Mesenchymal stem cell (in vitro differentiated cells and primary cell): ENCODE measurements at regions not wholly inside any gene's neighbourhood (a gene's known extent, or its start where the extent isn't known, plus 50 kb on each side); places are given as distances from the start of the nearest gene placed in this dataset.

ENCODE experiments used
- DNase-seq: peaks from one replicate; pipeline ENCODE4 v3.0.0-alpha.2; 2013
- H2AFZ ChIP-seq: one replicate; pipeline ENCODE4 v1.6.1; 2013; ENCODE audit warnings: low read depth, mild to moderate bottlenecking, control low read depth, inconsistent platforms, low read length, moderate library complexity
- H2AK5ac ChIP-seq: 2 replicates; pipeline ENCODE4 v1.6.1; 2013; ENCODE audit warnings: low read length, moderate library complexity, mild to moderate bottlenecking, inconsistent platforms; ENCODE audit not compliant: severe bottlenecking
- H2BK120ac ChIP-seq: one replicate; pipeline ENCODE4 v1.6.1; 2013; ENCODE audit warnings: low read depth, mild to moderate bottlenecking, inconsistent platforms, low read length, moderate library complexity
- H2BK12ac ChIP-seq, 2 experiments: one replicate each; pipeline ENCODE4 v1.6.1; 2013; ENCODE audit warnings: inconsistent platforms in 2 of 2, low read length in 2 of 2, mild to moderate bottlenecking in 2 of 2, moderate library complexity in 2 of 2, control low read depth in 1 of 2
- H2BK15ac ChIP-seq: one replicate; pipeline ENCODE4 v1.6.1; 2013; ENCODE audit warnings: mild to moderate bottlenecking, low read depth, inconsistent platforms; ENCODE audit not compliant: poor library complexity, severe bottlenecking
- H2BK5ac ChIP-seq: 2 replicates; pipeline ENCODE4 v1.6.1; 2013; ENCODE audit warnings: low read depth, mild to moderate bottlenecking, low read length, control low read depth, inconsistent platforms; ENCODE audit not compliant: poor library complexity, severe bottlenecking
- H3K14ac ChIP-seq, 2 experiments: one replicate each; pipeline ENCODE4 v1.6.1; 2013; ENCODE audit warnings: inconsistent platforms in 2 of 2, low read length in 2 of 2, control low read depth in 1 of 2, mild to moderate bottlenecking in 1 of 2, moderate library complexity in 1 of 2
- H3K18ac ChIP-seq, 2 experiments: one replicate each; pipeline ENCODE4 v1.6.1; 2013; ENCODE audit warnings: inconsistent platforms in 2 of 2, low read length in 2 of 2, control low read depth in 1 of 2, low read depth in 1 of 2, mild to moderate bottlenecking in 1 of 2
- H3K23ac ChIP-seq, 2 experiments: one replicate each; pipeline ENCODE4 v1.6.1; 2013; ENCODE audit warnings: inconsistent platforms in 2 of 2, low read length in 2 of 2, mild to moderate bottlenecking in 2 of 2, moderate library complexity in 2 of 2, control low read depth in 1 of 2
- H3K27ac ChIP-seq: 2 replicates; pipeline ENCODE4 v1.5.1; 2013; ENCODE audit warnings: mild to moderate bottlenecking, moderate library complexity, low read length, control low read depth, inconsistent platforms; ENCODE audit not compliant: poor library complexity, severe bottlenecking
- H3K27me3 ChIP-seq, 2 experiments: 2 replicates each; pipeline versions ENCODE4 v1.6.1 to v1.7.0; 2013; ENCODE audit warnings: low read length in 2 of 2, mild to moderate bottlenecking in 2 of 2, moderate library complexity in 2 of 2, control low read depth in 1 of 2, inconsistent platforms in 1 of 2; ENCODE audit not compliant: control insufficient read depth in 1 of 2, insufficient read depth in 1 of 2
- H3K36me3 ChIP-seq, 2 experiments: 2 replicates each; pipeline versions ENCODE4 v1.6.1 to v1.7.0; 2013; ENCODE audit warnings: low read length in 2 of 2, control low read depth in 1 of 2, inconsistent platforms in 1 of 2, low read depth in 1 of 2, mild to moderate bottlenecking in 1 of 2; ENCODE audit not compliant: insufficient read depth in 2 of 2, control insufficient read depth in 1 of 2
- H3K4ac ChIP-seq, 2 experiments: one replicate each; pipeline ENCODE4 v1.6.1; 2013; ENCODE audit warnings: inconsistent platforms in 2 of 2, low read length in 2 of 2, mild to moderate bottlenecking in 2 of 2, moderate library complexity in 2 of 2, control low read depth in 1 of 2, low read depth in 1 of 2
- H3K4me1 ChIP-seq: 2 replicates; pipeline ENCODE4 v1.6.1; 2013; ENCODE audit warnings: low read depth, low read length, control low read depth; ENCODE audit not compliant: control insufficient read depth, insufficient read depth
- H3K4me2 ChIP-seq: 2 replicates; pipeline ENCODE4 v1.6.1; 2013; ENCODE audit warnings: low read length, mild to moderate bottlenecking, inconsistent platforms; ENCODE audit not compliant: poor library complexity, severe bottlenecking
- H3K4me3 ChIP-seq, 2 experiments: 2 replicates each; pipeline versions ENCODE4 v1.5.1 to v1.7.0; 2013; ENCODE audit warnings: low read length in 2 of 2, mild to moderate bottlenecking in 2 of 2, control low read depth in 1 of 2, low read depth in 1 of 2; ENCODE audit not compliant: insufficient read depth in 1 of 2
- H3K79me1 ChIP-seq: replicated peaks from 2 replicates; pipeline ENCODE4 v1.6.1; 2013; ENCODE audit warnings: mild to moderate bottlenecking, control low read depth, low read length, inconsistent platforms; ENCODE audit not compliant: poor library complexity, severe bottlenecking
- H3K9ac ChIP-seq: 2 replicates; pipeline ENCODE4 v1.7.0; 2013; ENCODE audit warnings: mild to moderate bottlenecking, low read length, moderate library complexity
- H3K9me3 ChIP-seq: 2 replicates; pipeline ENCODE4 v1.7.0; 2013; ENCODE audit warnings: mild to moderate bottlenecking, low read length; ENCODE audit not compliant: control insufficient read depth
- H4K8ac ChIP-seq: one replicate; pipeline ENCODE4 v1.6.1; 2013; ENCODE audit warnings: inconsistent platforms, mild to moderate bottlenecking, low read length, moderate library complexity
- H4K91ac ChIP-seq: one replicate; pipeline ENCODE4 v1.6.1; 2013; ENCODE audit warnings: mild to moderate bottlenecking, low read length, inconsistent platforms
- WGBS: methylation state at CpG from one replicate; pipeline ENCODE4 v1.1.7; 2013; ENCODE audit warnings: mixed read lengths; 5-methylcytosine and 5-hydroxymethylcytosine counted together

DNA sequence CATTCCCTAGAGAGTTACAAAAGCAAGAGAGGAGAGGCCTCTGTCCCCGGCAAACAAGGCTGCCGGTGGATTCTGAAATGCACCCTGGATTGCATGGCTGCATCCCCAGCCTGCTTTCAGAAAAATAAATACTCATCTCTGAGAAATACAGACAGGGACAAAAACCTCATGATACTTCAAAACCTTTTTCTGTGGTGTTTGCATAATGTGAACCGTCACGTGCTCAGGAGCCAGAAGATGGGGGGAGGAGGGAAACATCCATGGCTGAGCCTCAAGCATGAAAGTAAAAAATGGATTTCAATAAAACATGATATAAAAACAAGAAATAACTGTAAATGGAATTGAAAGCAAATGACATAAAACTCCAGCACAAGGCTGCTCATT, 198.5 kb upstream of the NCAM1 start:
- Histone ChIP-seq H2BK15ac (no peak overlapping the region), H2BK12ac (no peak overlapping the region), H3K27ac (no peak overlapping the region), H3K18ac (no peak overlapping the region), H3K14ac (no peak overlapping the region), H2AFZ (no peak overlapping the region), H2BK5ac (no peak overlapping the region), H3K4me2 (no peak overlapping the region), H2BK120ac (no peak overlapping the region), H3K79me1 (no peaks in the 10 kb centered on the region), H2AK5ac (no peak overlapping the region), H3K4ac (no peak overlapping the region), H3K9ac (no peak overlapping the region), H3K4me3 (no peak overlapping the region), H3K23ac (no peak overlapping the region), H3K4me1 (no peaks in the 10 kb centered on the region), H4K91ac (no peak overlapping the region), H3K27me3 (peaks cover 0 to 21% of the 10 kb centered on the region in 2 experiments), H3K9me3 (no peaks in the 10 kb centered on the region), H3K36me3 (no peaks in the 10 kb centered on the region), H4K8ac (no peak overlapping the region)
- 78% methylated on average over 2 of the region's 4 CpGs for WGBS
- DNase-seq: no peak

DNA sequence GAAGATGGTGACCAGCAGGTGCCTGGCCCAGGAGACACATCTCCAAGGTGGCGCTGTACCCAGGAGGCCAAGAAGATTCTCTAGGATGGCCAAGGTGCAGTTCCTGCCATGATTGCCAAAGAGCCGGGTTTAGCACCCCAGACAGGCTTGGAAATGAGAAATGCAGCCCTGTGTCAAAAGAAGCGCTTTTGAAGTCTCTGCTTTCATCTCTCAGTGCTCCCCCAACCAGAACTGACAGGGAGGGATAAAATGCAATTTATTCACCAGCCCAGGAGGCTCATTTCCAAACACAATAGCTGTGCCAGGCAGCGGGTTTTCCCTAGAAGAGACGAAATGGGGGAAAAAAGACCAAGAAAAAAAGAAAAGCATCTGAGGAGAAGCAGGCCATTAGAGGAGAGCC, 195.9 kb upstream of the NCAM1 start:
- H3K14ac ChIP-seq: no peak overlapping the region
- no peak overlapping the region for H4K8ac ChIP-seq
- H4K91ac ChIP-seq: no peak overlapping the region
- H3K4me1 ChIP-seq: no peaks in the 10 kb centered on the region
- no peak overlapping the region for H3K9ac ChIP-seq
- DNase-seq: no peak
- H3K36me3 ChIP-seq: no peaks in the 10 kb centered on the region
- H3K18ac ChIP-seq: no peak overlapping the region
- no peak overlapping the region for H2AK5ac ChIP-seq
- H2BK120ac ChIP-seq: no peak overlapping the region
- H3K4me2 ChIP-seq: no peak overlapping the region
- H2BK5ac ChIP-seq: no peak overlapping the region
- H2BK12ac ChIP-seq: no peak overlapping the region
- no peak overlapping the region for H2AFZ ChIP-seq
- H3K4ac ChIP-seq: no peak overlapping the region
- no peak overlapping the region for H3K27ac ChIP-seq
- H3K23ac ChIP-seq: no peak overlapping the region
- no peaks in the 10 kb centered on the region for H3K79me1 ChIP-seq
- WGBS: 76% methylated on average over 5 of the region's 5 CpGs
- H3K27me3 ChIP-seq: peaks cover 0 to 19% of the 10 kb centered on the region in 2 experiments
- no peaks in the 10 kb centered on the region for H3K9me3 ChIP-seq
- H2BK15ac ChIP-seq: no peak overlapping the region
- no peak overlapping the region for H3K4me3 ChIP-seq

DNA sequence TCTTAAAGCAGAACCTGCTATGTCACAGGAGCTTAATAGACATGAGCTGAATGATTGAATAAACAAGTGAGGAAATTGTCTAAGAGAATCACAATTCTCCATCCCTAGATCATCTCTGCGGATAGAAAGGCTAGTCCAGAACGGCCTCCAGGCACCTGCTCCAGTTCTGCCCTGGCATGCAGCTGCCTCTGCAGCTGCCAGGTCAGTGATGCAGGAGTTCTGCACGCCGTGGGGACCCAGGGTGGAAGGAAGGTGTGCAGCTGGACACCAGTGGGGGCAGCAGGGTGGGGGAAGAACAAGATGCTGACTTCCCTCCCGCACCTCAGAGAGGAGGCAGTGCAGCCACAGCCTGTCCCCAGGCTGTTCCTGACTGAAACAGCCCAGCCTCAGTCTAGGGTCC, 192.1 kb upstream of the NCAM1 start:
- no peak overlapping the region for H2BK120ac ChIP-seq
- H3K4me1 ChIP-seq: no peaks in the 10 kb centered on the region
- H3K9me3 ChIP-seq: no peaks in the 10 kb centered on the region
- H3K14ac ChIP-seq: no peak overlapping the region
- no peak overlapping the region for H2AK5ac ChIP-seq
- no peak overlapping the region for H3K4ac ChIP-seq
- H3K27me3 ChIP-seq: peaks cover 0 to 27% of the 10 kb centered on the region in 2 experiments
- H2BK5ac ChIP-seq: no peak overlapping the region
- WGBS: 73% methylated on average over 3 of the region's 5 CpGs
- no peaks in the 10 kb centered on the region for H3K79me1 ChIP-seq
- H3K18ac ChIP-seq: no peak overlapping the region
- no peak overlapping the region for H2BK12ac ChIP-seq
- no peak overlapping the region for H3K27ac ChIP-seq
- H4K8ac ChIP-seq: no peak overlapping the region
- H3K4me3 ChIP-seq: no peak overlapping the region
- H3K9ac ChIP-seq: no peak overlapping the region
- no peak for DNase-seq
- no peaks in the 10 kb centered on the region for H3K36me3 ChIP-seq
- H3K4me2 ChIP-seq: no peak overlapping the region
- no peak overlapping the region for H4K91ac ChIP-seq
- no peak overlapping the region for H3K23ac ChIP-seq
- no peak overlapping the region for H2AFZ ChIP-seq
- no peak overlapping the region for H2BK15ac ChIP-seq

DNA sequence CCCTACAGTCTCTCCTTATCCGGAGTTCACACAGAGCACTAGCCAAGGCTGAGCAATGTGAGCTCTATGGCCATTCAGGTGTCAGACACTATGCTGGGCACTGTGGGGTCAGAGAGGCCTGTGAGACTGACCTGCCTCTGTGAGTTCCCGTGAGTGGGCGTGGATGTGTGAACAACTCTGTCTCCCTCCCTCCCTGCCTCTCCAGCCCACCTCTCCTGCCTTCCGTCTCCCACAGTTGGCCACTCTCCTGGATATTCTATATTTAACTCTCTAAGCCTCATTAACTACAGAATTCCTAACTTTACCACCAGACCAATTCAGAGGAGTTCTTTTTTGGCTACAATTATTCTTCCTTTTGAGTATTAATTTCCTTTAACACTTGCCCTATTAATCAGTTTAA, 191.6 kb upstream of the NCAM1 start:
- Histone ChIP-seq H3K4ac (no peak overlapping the region), H3K4me2 (no peak overlapping the region), H3K9ac (no peak overlapping the region), H3K4me3 (no peak overlapping the region), H2BK120ac (no peak overlapping the region), H4K91ac (no peak overlapping the region), H3K18ac (no peak overlapping the region), H3K27ac (no peak overlapping the region), H4K8ac (no peak overlapping the region), H2AK5ac (no peak overlapping the region), H3K9me3 (no peaks in the 10 kb centered on the region), H2BK5ac (no peak overlapping the region), H3K14ac (no peak overlapping the region), H3K79me1 (no peaks in the 10 kb centered on the region), H3K36me3 (no peaks in the 10 kb centered on the region), H3K4me1 (no peaks in the 10 kb centered on the region), H2AFZ (no peak overlapping the region), H2BK12ac (no peak overlapping the region), H3K23ac (no peak overlapping the region), H2BK15ac (no peak overlapping the region), H3K27me3 (peaks cover 0 to 30% of the 10 kb centered on the region in 2 experiments)
- no peak for DNase-seq
- whole genome bisulfite sequencing: 74% methylated on average over 4 of the region's 4 CpGs
